Nephron (organoid): ENCODE measurements at regions not wholly inside any gene's neighbourhood (a gene's known extent, or its start where the extent isn't known, plus 50 kb on each side); places are given as distances from the start of the nearest gene placed in this dataset.

ENCODE experiments used
- H3K27ac Mint-ChIP-seq, 3 experiments: 2 replicates each; pipeline ENCODE4 v1.8.0; 2020; ENCODE audit warnings: mixed read lengths in 3 of 3, mild to moderate bottlenecking in 2 of 3, moderate library complexity in 1 of 3
- H3K27me3 Mint-ChIP-seq: 2 replicates; pipeline ENCODE4 v1.8.0; 2021; ENCODE audit warnings: low read depth, mild to moderate bottlenecking, moderate library complexity, mixed read lengths
- H3K36me3 Mint-ChIP-seq: 2 replicates; pipeline ENCODE4 v1.8.0; 2020; ENCODE audit warnings: low read depth, mixed read lengths
- H3K4me1 Mint-ChIP-seq: 2 replicates; pipeline ENCODE4 v1.8.0; 2020; ENCODE audit warnings: mixed read lengths
- H3K4me3 Mint-ChIP-seq, 3 experiments: 2 replicates each; pipeline ENCODE4 v1.8.0; 2020; ENCODE audit warnings: mild to moderate bottlenecking in 3 of 3, mixed read lengths in 3 of 3, moderate library complexity in 2 of 3
- H3K9me3 Mint-ChIP-seq: 2 replicates; pipeline ENCODE4 v1.8.0; 2020; ENCODE audit warnings: mixed read lengths
- TF ChIP-seq, protein P1 (sequence below), 3 experiments: fragments of 200-600 bp; sonication (generic); IDR thresholded peaks; one replicate each; pipeline ENCODE4 v1.5.0; 2021; ENCODE audit warnings: antibody characterized with exemption in 3 of 3; ENCODE audit not compliant: unreplicated experiment in 3 of 3

DNA sequence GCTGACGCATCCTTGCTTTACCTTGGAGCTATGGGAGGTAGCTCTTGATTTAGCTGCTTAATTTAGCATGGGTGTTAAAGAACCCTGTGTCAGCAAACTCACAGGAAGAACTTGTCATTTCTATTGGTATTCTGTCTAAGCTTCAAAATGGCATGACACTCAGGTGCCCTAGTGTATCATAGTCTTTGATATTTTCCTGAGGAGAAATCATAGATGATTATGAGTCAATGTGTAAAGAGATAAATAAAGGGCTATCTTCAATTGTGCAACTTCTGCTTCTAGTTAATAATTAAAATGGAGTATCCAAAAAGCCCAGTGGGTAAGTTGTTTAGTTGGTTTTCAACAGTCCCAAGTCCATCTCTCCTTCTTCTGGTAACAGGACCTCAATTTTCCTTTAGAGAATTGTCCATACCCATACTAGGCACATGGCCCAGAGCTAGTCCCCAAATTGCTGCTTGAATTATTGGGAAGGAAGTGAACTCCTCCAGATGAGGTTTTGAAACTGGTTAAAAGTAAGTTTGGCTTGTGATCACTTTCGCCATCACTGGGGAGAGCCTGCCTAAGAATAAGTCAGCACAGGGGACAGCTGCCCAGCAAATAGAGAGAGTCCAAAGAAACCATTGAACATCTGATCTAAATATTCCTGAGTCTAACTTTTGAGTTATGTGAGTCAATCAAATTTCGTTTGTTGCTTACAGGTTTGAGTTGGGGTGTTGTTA, 169.0 kb upstream of the PHYHIPL start:
- Mint-ChIP-seq H3K4me1 (peaks cover 44% of the 10 kb centered on the region), H3K4me3 (no peak overlapping the region), H3K27me3 (no peaks in the 10 kb centered on the region), H3K27ac (peak overlapping the region; percentile 60 to 91 (median 90)), H3K36me3 (peaks cover 5% of the 10 kb centered on the region), H3K9me3 (no peaks in the 10 kb centered on the region)
- TF ChIP-seq, protein P1, sequence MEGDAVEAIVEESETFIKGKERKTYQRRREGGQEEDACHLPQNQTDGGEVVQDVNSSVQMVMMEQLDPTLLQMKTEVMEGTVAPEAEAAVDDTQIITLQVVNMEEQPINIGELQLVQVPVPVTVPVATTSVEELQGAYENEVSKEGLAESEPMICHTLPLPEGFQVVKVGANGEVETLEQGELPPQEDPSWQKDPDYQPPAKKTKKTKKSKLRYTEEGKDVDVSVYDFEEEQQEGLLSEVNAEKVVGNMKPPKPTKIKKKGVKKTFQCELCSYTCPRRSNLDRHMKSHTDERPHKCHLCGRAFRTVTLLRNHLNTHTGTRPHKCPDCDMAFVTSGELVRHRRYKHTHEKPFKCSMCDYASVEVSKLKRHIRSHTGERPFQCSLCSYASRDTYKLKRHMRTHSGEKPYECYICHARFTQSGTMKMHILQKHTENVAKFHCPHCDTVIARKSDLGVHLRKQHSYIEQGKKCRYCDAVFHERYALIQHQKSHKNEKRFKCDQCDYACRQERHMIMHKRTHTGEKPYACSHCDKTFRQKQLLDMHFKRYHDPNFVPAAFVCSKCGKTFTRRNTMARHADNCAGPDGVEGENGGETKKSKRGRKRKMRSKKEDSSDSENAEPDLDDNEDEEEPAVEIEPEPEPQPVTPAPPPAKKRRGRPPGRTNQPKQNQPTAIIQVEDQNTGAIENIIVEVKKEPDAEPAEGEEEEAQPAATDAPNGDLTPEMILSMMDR (IDR thresholded peaks at IDR 0.05; ENCODE audit: unreplicated experiment in 3 of 3): no peak

DNA sequence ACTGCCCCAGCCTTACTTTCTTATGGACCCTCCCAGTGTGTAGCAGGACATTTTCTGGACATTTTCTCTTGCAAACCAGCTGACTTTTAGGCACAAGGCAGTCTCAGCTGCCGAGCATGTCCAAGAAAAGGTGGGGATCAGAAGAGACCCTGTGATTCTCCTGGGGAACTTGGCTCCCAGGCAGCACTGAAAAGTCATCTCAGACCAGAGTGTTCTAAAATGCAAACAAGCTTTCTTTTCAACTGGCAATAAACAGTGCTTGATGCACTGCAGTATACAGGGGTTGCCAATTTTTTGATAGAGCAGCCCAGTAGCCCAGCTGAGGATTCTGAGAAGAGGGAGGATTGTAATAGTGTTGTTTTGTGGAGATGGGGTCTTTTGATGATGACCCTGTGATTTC, 168.0 kb upstream of the PHYHIPL start:
- Mint-ChIP-seq H3K9me3 (no peaks in the 10 kb centered on the region), H3K4me3 (no peak overlapping the region), H3K27me3 (no peaks in the 10 kb centered on the region), H3K27ac (peak overlapping the region; percentile 32 to 77 (median 74)), H3K4me1 (peaks cover 36% of the 10 kb centered on the region), H3K36me3 (no peaks in the 10 kb centered on the region)
- TF ChIP-seq, protein P1 (IDR thresholded peaks at IDR 0.05; ENCODE audit: unreplicated experiment in 3 of 3): no peak

DNA sequence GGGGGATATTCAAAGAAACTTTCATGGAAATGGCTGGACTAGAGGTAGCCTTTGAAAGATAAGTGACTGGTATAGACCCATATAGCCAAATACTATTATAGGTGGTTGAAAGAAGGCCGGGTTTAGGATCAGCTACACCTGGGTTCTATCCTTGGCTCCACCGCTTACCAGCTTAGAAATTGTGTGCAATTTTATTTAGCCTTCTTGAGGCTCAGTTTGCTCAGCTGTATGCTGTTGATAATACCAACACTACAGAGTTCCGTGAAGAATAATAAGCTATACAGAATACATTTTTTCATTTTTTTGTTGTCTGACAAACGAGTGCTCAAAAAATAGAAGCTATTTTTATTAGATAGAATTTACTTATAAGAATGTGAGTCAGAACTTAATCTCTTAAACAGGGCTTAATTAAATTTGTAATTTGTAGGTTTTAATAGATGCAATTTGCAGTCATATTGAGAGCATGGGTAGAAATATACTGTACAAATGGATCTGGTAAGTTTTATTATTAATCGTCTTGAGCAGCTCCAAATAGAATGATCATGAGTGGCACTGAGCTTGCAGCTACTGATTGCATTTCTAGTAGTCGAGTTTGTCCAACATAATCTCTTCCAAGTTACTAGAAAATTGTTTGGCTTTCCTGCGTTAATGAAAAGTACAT, 164.3 kb upstream of the PHYHIPL start:
- peak overlapping the region in 2 of 3 experiments; percentile 49 to 61 for H3K27ac Mint-ChIP-seq
- H3K4me1 Mint-ChIP-seq: peaks cover 11% of the 10 kb centered on the region
- TF ChIP-seq, protein P1 (IDR thresholded peaks at IDR 0.05; ENCODE audit: unreplicated experiment in 3 of 3): no peak
- H3K27me3 Mint-ChIP-seq: no peaks in the 10 kb centered on the region
- no peak overlapping the region for H3K4me3 Mint-ChIP-seq
- H3K9me3 Mint-ChIP-seq: no peaks in the 10 kb centered on the region
- H3K36me3 Mint-ChIP-seq: no peaks in the 10 kb centered on the region

DNA sequence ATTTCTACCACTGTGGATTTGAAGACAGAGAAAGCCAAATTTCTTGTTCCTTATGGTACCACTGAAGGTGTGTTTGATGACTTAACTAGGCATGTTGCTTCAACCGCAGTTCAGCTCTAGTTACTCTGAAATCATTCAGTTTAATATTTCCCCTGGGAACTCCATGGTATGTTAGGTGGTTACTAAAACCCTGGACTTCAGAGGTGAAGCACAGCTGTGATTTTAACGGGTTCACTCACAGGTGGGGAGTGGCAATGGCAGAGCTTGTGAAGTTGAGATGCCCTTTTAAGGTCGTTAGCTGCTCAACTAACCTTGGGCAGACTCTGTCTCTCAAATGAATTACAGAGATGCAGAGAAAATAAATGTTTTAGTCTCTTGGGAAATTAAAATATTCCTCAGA, 163.6 kb upstream of the PHYHIPL start:
- H3K27me3 Mint-ChIP-seq: no peaks in the 10 kb centered on the region
- H3K4me3 Mint-ChIP-seq: no peak overlapping the region
- no peaks in the 10 kb centered on the region for H3K36me3 Mint-ChIP-seq
- peak overlapping the region in 2 of 3 experiments; percentile 49 to 61 for H3K27ac Mint-ChIP-seq
- no peaks in the 10 kb centered on the region for H3K9me3 Mint-ChIP-seq
- H3K4me1 Mint-ChIP-seq: peaks cover 5% of the 10 kb centered on the region
- TF ChIP-seq, protein P1 (IDR thresholded peaks at IDR 0.05; ENCODE audit: unreplicated experiment in 3 of 3): no peak

DNA sequence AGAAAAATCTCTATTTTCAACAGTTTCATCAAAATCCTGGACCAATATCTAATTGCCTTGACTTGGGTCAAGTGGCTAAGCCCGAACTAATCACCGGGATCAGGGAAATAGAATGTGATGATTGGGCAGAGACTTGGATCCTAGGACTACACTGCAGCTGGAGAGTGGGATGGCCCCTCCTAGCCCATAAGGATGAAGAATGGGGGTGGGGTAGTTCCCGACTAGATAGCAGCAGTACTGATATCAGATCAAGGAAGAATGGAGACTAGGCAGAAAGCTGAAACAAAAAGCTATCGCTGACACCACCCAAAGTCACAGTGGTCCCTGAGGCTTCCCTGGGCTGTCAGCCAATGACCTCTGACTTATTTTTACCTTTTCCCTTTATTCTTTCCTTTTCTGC, 160.4 kb upstream of the PHYHIPL start:
- H3K27ac Mint-ChIP-seq: no peak overlapping the region

More for the DNA sequence above, 160.4 kb upstream of the PHYHIPL start:
- Mint-ChIP-seq H3K4me1 (peaks cover 11% of the 10 kb centered on the region), H3K4me3 (no peak overlapping the region), H3K36me3 (no peaks in the 10 kb centered on the region), H3K9me3 (no peaks in the 10 kb centered on the region), H3K27me3 (no peaks in the 10 kb centered on the region)
- TF ChIP-seq, protein P1 (IDR thresholded peaks at IDR 0.05; ENCODE audit: unreplicated experiment in 3 of 3): no peak
